Neural crest cell (in vitro differentiated cells): ENCODE measurements at regions not wholly inside any gene's neighbourhood (a gene's known extent, or its start where the extent isn't known, plus 50 kb on each side); places are given as distances from the start of the nearest gene placed in this dataset.
A peak's percentile ranks its signal among the peaks of the same experiment; 100 is the strongest.

Source experiments
- DNase-seq: peaks from one replicate; pipeline ENCODE4 v3.0.0; 2021; ENCODE audit warnings: low read depth, mixed read lengths, low spot score
- H3K27ac Mint-ChIP-seq: one replicate; pipeline ENCODE4 v1.8.0; 2021; ENCODE audit warnings: mild to moderate bottlenecking, mixed read lengths; ENCODE audit not compliant: unreplicated experiment
- H3K27me3 Mint-ChIP-seq: 2 replicates; pipeline ENCODE4 v1.8.0; 2021; ENCODE audit warnings: low read depth, mild to moderate bottlenecking, mixed read lengths
- H3K36me3 Mint-ChIP-seq: 2 replicates; pipeline ENCODE4 v1.8.0; 2021; ENCODE audit warnings: low read depth, mild to moderate bottlenecking, mixed read lengths
- H3K4me1 Mint-ChIP-seq: 2 replicates; pipeline ENCODE4 v1.8.0; 2021; ENCODE audit warnings: mixed read lengths
- H3K4me3 Mint-ChIP-seq: one replicate; pipeline ENCODE4 v1.8.0; 2021; ENCODE audit warnings: mild to moderate bottlenecking, mixed read lengths
- H3K9me3 Mint-ChIP-seq: 2 replicates; pipeline ENCODE4 v1.8.0; 2021; ENCODE audit warnings: mixed read lengths
- TF ChIP-seq, protein P1 (sequence below): fragments of 200-600 bp; sonication (generic); conservative IDR thresholded peaks from 2 replicates; pipeline ENCODE4 v1.5.0; 2021; ENCODE audit warnings: antibody characterized with exemption, mild to moderate bottlenecking

DNA sequence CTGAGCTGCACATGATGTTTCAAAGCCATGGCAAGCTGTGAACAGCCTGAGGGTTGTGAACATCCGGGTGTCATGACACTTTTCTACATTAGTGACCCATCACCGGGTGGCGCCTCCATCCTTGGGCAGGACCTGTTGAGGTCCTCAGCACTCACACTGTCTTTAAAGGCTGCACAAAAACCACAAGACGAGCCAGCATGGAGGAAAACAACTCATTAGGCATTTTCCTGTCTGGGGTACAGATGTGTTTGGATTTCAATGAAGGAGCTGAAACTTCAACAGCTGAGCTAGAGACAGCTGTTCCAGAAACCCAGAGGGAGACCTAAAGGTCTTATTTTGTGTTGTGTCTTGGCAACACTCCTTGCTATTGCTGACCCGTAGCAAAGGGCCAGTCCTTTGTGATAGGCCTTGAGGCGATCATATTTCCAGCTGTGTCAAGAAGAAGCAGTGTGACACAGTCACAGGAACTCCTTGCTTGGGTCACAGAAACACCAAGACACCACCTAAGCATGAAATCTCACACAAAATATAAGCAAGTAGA lies 151.8 kb upstream of the VLDLR start:
- peak; percentile 2 for DNase-seq

DNA sequence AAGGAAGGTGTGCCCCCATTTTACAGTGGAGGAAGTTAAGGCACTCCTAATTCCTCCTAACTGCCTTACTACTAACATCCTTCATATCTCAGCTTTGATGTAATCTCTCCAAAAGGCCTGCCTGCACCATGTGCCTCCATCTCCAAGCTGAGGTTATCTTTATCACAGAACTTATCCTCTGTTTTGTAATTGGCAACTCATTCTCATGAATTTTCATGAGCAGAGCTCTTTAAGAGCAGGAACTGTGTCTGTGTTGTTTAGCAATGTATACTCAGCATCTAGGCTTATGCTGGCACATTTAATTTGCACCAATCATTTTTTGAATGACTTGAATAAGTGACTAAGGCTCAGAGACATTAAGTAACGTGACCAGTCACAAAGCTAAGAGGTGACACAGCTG lies 147.9 kb upstream of the VLDLR start:
- Mint-ChIP-seq H3K36me3 (no peaks in the 10 kb centered on the region), H3K4me3 (no peak overlapping the region), H3K9me3 (no peaks in the 10 kb centered on the region), H3K27ac (no peak overlapping the region), H3K4me1 (peaks cover 16% of the 10 kb centered on the region), H3K27me3 (no peaks in the 10 kb centered on the region)
- DNase-seq: no peak
- TF ChIP-seq, protein P1, sequence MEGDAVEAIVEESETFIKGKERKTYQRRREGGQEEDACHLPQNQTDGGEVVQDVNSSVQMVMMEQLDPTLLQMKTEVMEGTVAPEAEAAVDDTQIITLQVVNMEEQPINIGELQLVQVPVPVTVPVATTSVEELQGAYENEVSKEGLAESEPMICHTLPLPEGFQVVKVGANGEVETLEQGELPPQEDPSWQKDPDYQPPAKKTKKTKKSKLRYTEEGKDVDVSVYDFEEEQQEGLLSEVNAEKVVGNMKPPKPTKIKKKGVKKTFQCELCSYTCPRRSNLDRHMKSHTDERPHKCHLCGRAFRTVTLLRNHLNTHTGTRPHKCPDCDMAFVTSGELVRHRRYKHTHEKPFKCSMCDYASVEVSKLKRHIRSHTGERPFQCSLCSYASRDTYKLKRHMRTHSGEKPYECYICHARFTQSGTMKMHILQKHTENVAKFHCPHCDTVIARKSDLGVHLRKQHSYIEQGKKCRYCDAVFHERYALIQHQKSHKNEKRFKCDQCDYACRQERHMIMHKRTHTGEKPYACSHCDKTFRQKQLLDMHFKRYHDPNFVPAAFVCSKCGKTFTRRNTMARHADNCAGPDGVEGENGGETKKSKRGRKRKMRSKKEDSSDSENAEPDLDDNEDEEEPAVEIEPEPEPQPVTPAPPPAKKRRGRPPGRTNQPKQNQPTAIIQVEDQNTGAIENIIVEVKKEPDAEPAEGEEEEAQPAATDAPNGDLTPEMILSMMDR: no peak

More for the DNA sequence above, 151.8 kb upstream of the VLDLR start:
- Mint-ChIP-seq H3K36me3 (peaks cover under 1% of the 10 kb centered on the region), H3K4me3 (no peak overlapping the region), H3K27me3 (no peaks in the 10 kb centered on the region), H3K27ac (peak overlapping the region; percentile 21), H3K9me3 (peaks cover under 1% of the 10 kb centered on the region), H3K4me1 (peaks cover 12% of the 10 kb centered on the region)
- TF ChIP-seq, protein P1: no peak

DNA sequence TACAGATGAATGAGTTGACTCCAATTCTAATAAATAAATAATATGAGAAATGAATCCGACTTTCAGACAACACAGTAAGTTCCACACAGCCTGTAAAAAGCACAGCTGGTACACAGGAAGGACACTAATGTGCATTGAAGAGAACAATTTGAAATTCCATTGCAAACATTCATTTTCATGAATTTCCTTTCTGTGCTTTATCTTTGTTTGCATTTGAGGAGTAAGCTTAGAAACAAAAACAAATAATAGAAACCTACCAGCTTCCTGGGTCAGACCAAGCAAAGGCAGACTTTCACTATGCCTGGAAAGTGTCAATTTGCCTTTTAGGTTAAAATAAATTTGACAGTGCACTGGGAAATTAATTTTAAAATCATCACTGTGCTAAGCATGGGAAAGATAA lies 143.8 kb upstream of the VLDLR start:
- TF ChIP-seq, protein P1: no peak
- Mint-ChIP-seq H3K27ac (no peak overlapping the region), H3K27me3 (no peaks in the 10 kb centered on the region), H3K9me3 (no peaks in the 10 kb centered on the region), H3K4me3 (no peak overlapping the region), H3K36me3 (peaks cover 3% of the 10 kb centered on the region), H3K4me1 (peaks cover 8% of the 10 kb centered on the region)
- no peak for DNase-seq

DNA sequence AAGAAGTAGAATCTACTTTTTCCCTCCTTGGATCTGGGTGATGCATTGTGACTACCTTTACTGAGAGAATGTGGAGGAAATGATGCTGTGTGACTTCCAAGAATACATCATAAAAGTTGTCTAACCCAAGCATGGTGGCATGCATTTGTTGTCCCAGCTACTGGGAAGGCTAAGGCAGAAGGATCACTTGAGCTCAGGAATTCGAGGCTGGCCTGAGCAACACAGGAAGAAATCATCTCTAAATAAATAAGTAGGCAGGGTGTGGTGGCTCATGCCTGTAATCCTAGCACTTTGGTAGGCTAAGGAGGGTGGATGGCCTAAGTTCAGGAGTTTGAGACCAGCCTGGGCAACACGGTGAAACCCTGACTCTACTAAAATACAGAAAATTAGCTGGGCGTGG lies 143.2 kb upstream of the VLDLR start:
- Mint-ChIP-seq H3K4me3 (no peak overlapping the region), H3K27me3 (no peaks in the 10 kb centered on the region), H3K9me3 (no peaks in the 10 kb centered on the region), H3K27ac (no peak overlapping the region), H3K36me3 (peaks cover 3% of the 10 kb centered on the region), H3K4me1 (peaks cover 8% of the 10 kb centered on the region)
- TF ChIP-seq, protein P1: no peak
- no peak for DNase-seq

DNA sequence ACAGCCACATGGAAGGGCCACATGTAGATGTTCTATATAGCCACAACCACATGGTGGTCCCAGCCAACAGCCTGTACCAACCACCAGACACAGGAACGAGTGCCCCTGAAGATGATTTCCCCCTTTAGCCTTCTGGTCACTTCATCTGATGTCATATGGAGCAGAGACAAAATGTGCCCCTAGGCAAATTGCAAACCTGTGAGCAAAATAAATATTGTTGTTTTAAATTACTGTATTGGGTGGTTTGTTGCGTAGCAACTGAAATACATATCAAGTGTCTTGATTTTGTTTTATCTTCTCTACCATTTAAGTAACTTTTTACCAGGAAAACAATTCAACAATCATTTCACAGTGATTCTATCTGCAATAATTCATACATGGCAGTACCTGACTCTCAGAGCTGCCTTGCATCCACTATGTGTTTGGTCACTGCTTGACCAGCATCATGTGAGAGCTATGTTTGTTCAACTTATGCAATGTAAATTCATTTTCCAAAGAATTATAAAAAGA lies 142.5 kb upstream of the VLDLR start:
- H3K4me1 Mint-ChIP-seq: peaks cover 4% of the 10 kb centered on the region
- no peaks in the 10 kb centered on the region for H3K9me3 Mint-ChIP-seq
- no peak for DNase-seq
- H3K4me3 Mint-ChIP-seq: no peak overlapping the region
- TF ChIP-seq, protein P1: no peak
- no peak overlapping the region for H3K27ac Mint-ChIP-seq
- no peaks in the 10 kb centered on the region for H3K27me3 Mint-ChIP-seq
- H3K36me3 Mint-ChIP-seq: peaks cover 3% of the 10 kb centered on the region
